ENCODE measurements at regions not wholly inside any gene's neighbourhood (a gene's known extent, or its start where the extent isn't known, plus 50 kb on each side); places are given as distances from the start of the nearest gene placed in this dataset.

DNA sequence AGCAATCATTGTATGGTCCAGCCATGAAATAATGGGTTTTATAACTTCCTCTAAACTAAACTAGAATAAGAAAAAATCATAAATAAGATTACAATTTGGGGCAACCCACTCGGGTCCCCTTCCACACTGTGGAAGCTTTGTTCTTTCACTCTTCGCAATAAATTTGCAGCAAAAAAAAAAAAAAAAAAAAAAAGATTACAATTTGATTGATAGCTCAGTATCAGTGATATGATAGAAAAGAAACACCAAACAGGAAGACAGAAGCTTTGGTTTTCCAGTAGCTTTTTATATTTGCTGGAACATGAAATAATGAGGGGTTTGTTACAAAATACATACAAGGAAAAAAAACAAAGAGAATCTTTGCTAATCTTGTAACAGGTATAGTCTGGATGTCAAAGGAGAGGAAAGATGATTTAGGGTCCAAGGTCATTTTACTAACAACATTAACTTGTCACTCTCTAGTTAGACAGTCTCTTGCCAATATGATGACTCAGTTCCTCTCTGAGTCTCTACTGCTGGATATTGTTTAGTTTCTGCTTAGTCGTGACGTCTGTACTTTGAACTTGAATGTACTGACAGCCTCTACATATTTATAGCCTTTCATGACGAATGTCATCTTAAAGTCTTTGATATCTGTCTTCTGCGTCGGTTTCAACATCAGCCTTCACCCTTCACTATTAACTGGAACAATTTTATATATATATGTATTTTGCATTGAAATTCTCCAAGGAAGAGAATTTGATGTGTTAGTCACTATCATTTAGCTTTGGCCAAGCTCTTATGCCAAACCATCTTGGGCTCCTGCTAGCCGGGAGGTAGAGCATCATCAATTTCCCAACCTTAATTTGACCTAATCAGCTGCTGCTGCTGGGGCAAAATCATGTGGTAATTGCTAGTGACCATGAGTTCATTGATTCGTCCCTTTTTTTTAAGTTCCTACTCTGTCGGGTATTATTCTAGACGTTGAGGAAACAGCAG is 213.1 kb upstream of the STXBP5 start:
- no peak overlapping the region for H3K27ac ChIP-seq
- TF ChIP-seq, protein P1, sequence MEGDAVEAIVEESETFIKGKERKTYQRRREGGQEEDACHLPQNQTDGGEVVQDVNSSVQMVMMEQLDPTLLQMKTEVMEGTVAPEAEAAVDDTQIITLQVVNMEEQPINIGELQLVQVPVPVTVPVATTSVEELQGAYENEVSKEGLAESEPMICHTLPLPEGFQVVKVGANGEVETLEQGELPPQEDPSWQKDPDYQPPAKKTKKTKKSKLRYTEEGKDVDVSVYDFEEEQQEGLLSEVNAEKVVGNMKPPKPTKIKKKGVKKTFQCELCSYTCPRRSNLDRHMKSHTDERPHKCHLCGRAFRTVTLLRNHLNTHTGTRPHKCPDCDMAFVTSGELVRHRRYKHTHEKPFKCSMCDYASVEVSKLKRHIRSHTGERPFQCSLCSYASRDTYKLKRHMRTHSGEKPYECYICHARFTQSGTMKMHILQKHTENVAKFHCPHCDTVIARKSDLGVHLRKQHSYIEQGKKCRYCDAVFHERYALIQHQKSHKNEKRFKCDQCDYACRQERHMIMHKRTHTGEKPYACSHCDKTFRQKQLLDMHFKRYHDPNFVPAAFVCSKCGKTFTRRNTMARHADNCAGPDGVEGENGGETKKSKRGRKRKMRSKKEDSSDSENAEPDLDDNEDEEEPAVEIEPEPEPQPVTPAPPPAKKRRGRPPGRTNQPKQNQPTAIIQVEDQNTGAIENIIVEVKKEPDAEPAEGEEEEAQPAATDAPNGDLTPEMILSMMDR (conservative IDR thresholded peaks at IDR 0.05) = no peak

DNA sequence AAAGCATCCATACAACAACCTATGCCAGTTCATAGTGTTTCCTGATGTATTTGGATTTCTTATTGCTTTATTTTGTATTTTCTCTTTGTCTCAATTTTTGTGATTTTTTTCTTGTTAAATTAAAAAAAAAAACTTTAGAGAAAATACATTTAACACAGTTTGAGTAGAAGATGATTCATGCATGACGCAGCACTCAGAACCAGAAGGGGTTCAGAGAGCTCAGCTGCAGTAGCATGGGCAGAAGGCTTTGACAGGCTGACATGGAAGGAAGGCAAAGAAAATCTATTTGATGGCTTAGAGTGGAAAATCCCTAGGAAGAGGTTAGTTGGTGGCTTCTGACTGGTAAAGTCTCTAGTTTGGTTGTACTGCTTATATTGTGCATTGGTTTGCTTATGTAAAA is 207.2 kb upstream of the STXBP5 start:
- TF ChIP-seq, protein P1 (conservative IDR thresholded peaks at IDR 0.05) = no peak

DNA sequence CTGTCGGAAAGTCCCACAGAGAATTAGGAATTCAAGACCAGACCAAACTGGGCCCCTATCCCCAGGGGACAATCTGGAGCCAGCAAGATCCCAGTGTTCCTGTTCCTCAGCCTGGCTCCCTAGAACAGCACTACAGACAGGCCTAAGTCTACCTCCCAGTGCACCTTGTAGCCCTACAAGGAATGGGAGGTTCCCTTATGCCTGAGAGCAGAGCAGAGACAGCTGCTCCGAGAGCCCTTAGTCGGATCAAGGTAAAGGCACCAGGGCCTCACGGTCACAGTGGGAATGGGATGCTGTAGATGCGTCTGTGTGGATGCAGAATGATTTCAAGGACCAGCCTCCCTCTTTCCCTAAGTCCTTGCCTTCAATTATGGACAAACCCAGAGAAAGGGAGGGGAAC is 204.5 kb upstream of the STXBP5 start:
- no peak overlapping the region for H3K27ac ChIP-seq
- TF ChIP-seq, protein P1 (conservative IDR thresholded peaks at IDR 0.05) = no peak

More for the DNA sequence above, 207.2 kb upstream of the STXBP5 start:
- no peak overlapping the region for H3K27ac ChIP-seq

DNA sequence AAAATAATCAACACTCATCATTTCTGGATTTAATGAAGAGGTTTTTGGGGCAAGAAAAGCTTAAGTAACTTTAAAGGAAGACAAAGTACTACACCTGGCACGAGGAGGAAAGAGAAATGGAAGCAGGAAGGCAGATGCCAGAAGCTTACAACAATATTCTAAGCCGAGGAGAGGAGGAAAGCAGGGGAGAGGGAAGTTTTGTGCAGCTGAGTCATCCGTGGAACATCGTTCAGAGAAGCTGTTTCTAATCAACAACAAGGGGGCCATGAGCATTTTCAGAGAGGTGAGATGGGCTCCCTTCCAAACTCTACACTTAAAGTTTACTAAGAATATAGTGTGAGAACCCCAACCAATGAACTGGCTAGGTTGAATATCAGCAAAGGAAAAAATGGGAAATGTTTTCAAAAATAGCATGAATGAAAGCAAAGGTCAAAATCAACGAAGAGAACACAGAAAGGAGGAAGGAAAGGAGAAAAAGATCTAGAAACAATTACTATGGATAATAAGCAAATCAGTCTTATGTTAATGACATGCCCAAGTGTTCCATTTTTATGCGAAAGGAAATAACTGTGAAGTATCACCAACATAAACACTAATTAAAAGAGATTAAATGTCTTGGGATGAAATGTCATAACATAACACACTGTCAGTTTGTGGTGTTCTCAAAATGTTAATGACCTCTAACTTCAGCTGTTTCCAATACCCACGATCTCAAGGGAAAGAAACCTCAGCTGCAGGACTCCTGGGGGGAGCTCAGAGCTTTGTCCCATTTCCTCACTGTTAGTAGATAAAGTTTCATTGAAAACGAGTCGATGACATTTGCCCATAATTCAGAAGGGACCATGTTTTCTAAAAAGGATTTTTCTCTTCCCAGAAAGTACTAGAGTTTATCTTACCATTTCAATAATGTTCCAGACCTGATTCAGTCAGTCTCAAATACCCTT is 203.4 kb upstream of the STXBP5 start:
- H3K27ac ChIP-seq = no peak overlapping the region
- TF ChIP-seq, protein P1 (conservative IDR thresholded peaks at IDR 0.05) = no peak

DNA sequence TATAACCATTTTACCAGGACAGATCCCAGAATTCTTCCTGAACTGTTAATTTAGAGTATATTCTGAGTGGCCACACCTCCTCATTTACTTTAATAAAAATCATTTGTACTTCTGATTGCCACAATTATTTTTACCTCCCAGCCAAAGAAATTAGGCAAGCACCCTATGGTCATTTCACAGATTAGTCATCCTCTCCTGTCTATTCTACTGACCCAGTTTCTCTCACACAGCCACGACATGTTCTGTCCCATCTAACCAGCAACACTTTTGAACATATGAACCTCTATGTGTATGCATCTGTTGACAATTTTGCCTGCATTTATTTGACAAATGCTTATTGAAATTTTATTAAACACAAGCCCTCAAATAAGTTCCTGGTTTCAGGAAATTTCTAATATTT is 202.6 kb upstream of the STXBP5 start:
- TF ChIP-seq, protein P1 (conservative IDR thresholded peaks at IDR 0.05) = no peak
- H3K27ac ChIP-seq = no peak overlapping the region

DNA sequence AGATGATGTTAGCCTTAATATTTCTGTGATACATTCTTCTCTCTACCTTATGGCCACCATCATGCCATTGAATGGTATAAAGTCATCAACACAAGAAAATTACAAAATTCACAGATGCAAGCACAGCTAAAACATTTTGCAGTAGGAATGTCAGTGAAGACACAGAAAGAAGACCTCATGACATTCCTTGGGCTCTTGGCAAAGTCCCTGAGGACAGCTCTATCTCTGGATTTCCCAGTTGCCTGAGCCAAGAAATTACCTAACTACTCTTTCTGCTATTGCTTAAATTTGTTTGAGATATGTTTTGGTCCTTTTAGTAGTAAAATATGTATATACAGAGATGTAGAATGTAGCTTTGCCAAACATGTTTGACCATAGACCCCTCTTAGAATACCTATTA is 201.0 kb upstream of the STXBP5 start:
- H3K27ac ChIP-seq = no peak overlapping the region
- TF ChIP-seq, protein P1 (conservative IDR thresholded peaks at IDR 0.05) = no peak

DNA sequence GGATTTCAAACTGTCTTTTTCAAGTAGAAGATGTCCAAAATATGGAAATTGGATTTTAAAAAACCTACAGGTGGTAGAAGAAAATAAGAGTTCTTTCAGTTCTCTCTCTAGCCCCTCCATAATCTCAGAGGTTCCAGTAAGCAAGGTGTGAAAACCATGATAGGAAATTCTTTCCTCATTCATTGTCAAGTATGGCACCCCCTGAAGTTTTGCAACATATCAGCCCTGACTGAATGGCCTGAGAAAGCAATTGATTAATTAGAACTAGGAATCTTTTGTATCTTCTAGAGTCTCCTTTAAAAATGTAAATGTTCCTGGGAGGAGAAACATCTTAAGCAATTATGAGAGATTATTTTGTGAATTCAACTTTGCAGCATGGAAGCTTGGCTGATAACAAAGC is 198.7 kb upstream of the STXBP5 start:
- TF ChIP-seq, protein P1 (conservative IDR thresholded peaks at IDR 0.05) = no peak
- H3K27ac ChIP-seq = no peak overlapping the region

Measured in VCaP (cell line).